HCT116 (cell line): ENCODE measurements at regions not wholly inside any gene's neighbourhood (a gene's known extent, or its start where the extent isn't known, plus 50 kb on each side); places are given as distances from the start of the nearest gene placed in this dataset.

Experiments
- ATAC-seq: fragments of 200-7000 bp; cut with Tn5 transposase; 2 replicates; pipeline ENCODE4 v1.9.1; 2020; ENCODE audit warnings: mild to moderate bottlenecking, moderate library complexity
- BruUV-seq: library from RNA; stranded (reverse); fragments of 400-500 nt; replicated peaks from 2 replicates; lab custom pipeline; 2021; lab: Mats Ljungman, UMichigan
- CTCF ChIA-PET: fragments of 300-600 bp; sonication (Branson Sonifier 250); formaldehyde crosslinking; loops from one replicate; lab custom pipeline; 2021; ENCODE audit warnings: antibody characterized with exemption; lab: Charles Lee
- POLR2A ChIA-PET: fragments of 300-600, 350-600 bp; sonication (Branson Sonifier 250); formaldehyde crosslinking; loops from one replicate; lab custom pipeline; 2021; ENCODE audit warnings: antibody characterized with exemption; lab: Charles Lee
- RAD21 ChIA-PET, 2 experiments: fragments of 300-600 bp; sonication (Branson Sonifier 250); formaldehyde crosslinking; loops; one replicate each; lab custom pipeline; 2023; ENCODE audit warnings: low total read pairs in 2 of 2; ENCODE audit not compliant: uncharacterized antibody in 2 of 2, unreplicated experiment in 2 of 2, low non-redundant PET in 1 of 2; lab: Charles Lee
- DNase-seq: peaks from one replicate; pipeline ENCODE4 v3.0.0-alpha.2; 2010; ENCODE audit warnings: low read depth, low spot score
- H2AFZ ChIP-seq: fragments of 200-600 bp; shearing (Covaris generic), sonication (generic); 2 replicates; pipeline ENCODE4 v1.6.1; 2017; ENCODE audit warnings: low read depth, mixed run types, mixed read lengths, antibody characterized with exemption, low read length; ENCODE audit not compliant: poor library complexity, severe bottlenecking
- H3K27ac ChIP-seq: 2 replicates; pipeline ENCODE4 v1.5.1; 2012; ENCODE audit warnings: low read depth, low read length
- H3K27me3 ChIP-seq: fragments of 200-600 bp; sonication (generic); 2 replicates; pipeline ENCODE4 v1.6.1; 2016; ENCODE audit warnings: mixed run types, low read length, mixed read lengths; ENCODE audit not compliant: insufficient read depth
- H3K36me3 ChIP-seq, 2 experiments: fragments of 200-500 bp in 1 of 2; fragments of 200-600 bp in 1 of 2; sonication (Bioruptor generic) in 1 of 2; sonication (generic) in 1 of 2; 2 replicates each; pipeline versions ENCODE4 v1.5.1 to v1.6.1; 2014 to 2016; ENCODE audit warnings: low read length in 2 of 2, inconsistent platforms in 1 of 2, mixed read lengths in 1 of 2, mixed run types in 1 of 2; ENCODE audit not compliant: insufficient read depth in 2 of 2, control insufficient read depth in 1 of 2
- H3K4me1 ChIP-seq, 2 experiments: fragments of 200-600 bp in 1 of 2; sonication (generic) in 1 of 2; 2 replicates each; pipeline versions ENCODE4 v1.5.1 to v1.6.1; 2012 to 2017; ENCODE audit warnings: low read length in 2 of 2, inconsistent platforms in 1 of 2, mild to moderate bottlenecking in 1 of 2, mixed read lengths in 1 of 2, mixed run types in 1 of 2, moderate library complexity in 1 of 2; ENCODE audit not compliant: insufficient read depth in 2 of 2, control insufficient read depth in 1 of 2
- H3K4me2 ChIP-seq: fragments of 200-600 bp; sonication (generic); 2 replicates; pipeline ENCODE4 v1.6.1; 2017; ENCODE audit warnings: mixed run types, low read length, mixed read lengths
- H3K4me3 ChIP-seq, 2 experiments: fragments of 200-600 bp in 1 of 2; sonication (generic) in 1 of 2; replicated peaks in 1 of 2; 2 replicates each; pipeline ENCODE4 v1.5.1; 2011 to 2016; ENCODE audit warnings: low read length in 2 of 2, control low read depth in 1 of 2, low read depth in 1 of 2, mild to moderate bottlenecking in 1 of 2, mixed read lengths in 1 of 2, mixed run types in 1 of 2
- H3K79me2 ChIP-seq: fragments of 200-600 bp; sonication (generic); 2 replicates; pipeline ENCODE4 v1.6.1; 2017; ENCODE audit warnings: mild to moderate bottlenecking, mixed run types, low read length, moderate library complexity, mixed read lengths; ENCODE audit not compliant: insufficient read depth
- H3K9ac ChIP-seq: fragments of 200-600 bp; sonication (generic); 2 replicates; pipeline ENCODE4 v1.6.1; 2016; ENCODE audit warnings: low read length, mixed read lengths
- H3K9me2 ChIP-seq: fragments of 200-600 bp; sonication (generic), shearing (Covaris generic); 2 replicates; pipeline ENCODE4 v1.6.1; 2017; ENCODE audit warnings: mixed run types, mild to moderate bottlenecking, moderate library complexity; ENCODE audit not compliant: insufficient read depth
- H3K9me3 ChIP-seq, 2 experiments: fragments of 200-500 bp in 1 of 2; fragments of 200-600 bp in 1 of 2; sonication (Bioruptor generic) in 1 of 2; sonication (generic) in 1 of 2; 2 replicates each; pipeline ENCODE4 v1.6.1; 2014 to 2017; ENCODE audit warnings: low read length in 2 of 2, mixed read lengths in 2 of 2, inconsistent platforms in 1 of 2, low read depth in 1 of 2, mild to moderate bottlenecking in 1 of 2, mixed run types in 1 of 2, moderate library complexity in 1 of 2; ENCODE audit not compliant: control insufficient read depth in 1 of 2, insufficient read depth in 1 of 2
- H4K20me1 ChIP-seq: fragments of 200-600 bp; sonication (generic), shearing (Covaris generic); 2 replicates; pipeline ENCODE4 v1.6.1; 2017; ENCODE audit warnings: mixed run types, mild to moderate bottlenecking, moderate library complexity; ENCODE audit not compliant: insufficient read depth
- ELF1 ChIP-seq: IDR thresholded peaks from 2 replicates; pipeline ENCODE4 v1.6.1; 2012; ENCODE audit warnings: low read depth, borderline replicate concordance
- EZH2 ChIP-seq: fragments of 200-600 bp; sonication (generic); IDR thresholded peaks from 2 replicates; pipeline ENCODE4 v1.6.1; 2017; ENCODE audit warnings: antibody characterized with exemption, mixed run types
- EZH2phosphoT487 ChIP-seq: fragments of 200-600 bp; IDR thresholded peaks from 2 replicates; pipeline ENCODE4 v1.6.1; 2018; ENCODE audit warnings: antibody characterized with exemption, borderline replicate concordance
- FOSL1 ChIP-seq: IDR thresholded peaks from 2 replicates; pipeline ENCODE4 v1.6.1; 2012; ENCODE audit warnings: low read depth
- POLR2A ChIP-seq: IDR thresholded peaks from 2 replicates; pipeline ENCODE4 v1.7.0; 2011; ENCODE audit warnings: borderline replicate concordance; ENCODE audit not compliant: insufficient read depth, insufficient read length; ENCODE audit errors: extremely low read depth
- POLR2AphosphoS5 ChIP-seq: IDR thresholded peaks from 2 replicates; pipeline ENCODE4 v1.6.1; 2011; ENCODE audit warnings: mild to moderate bottlenecking, low read depth, low read length, moderate library complexity
- SP1 ChIP-seq: IDR thresholded peaks from 2 replicates; pipeline ENCODE4 v1.6.1; 2012; ENCODE audit warnings: low read depth
- SRF ChIP-seq: IDR thresholded peaks from 2 replicates; pipeline ENCODE4 v1.6.1; 2012; ENCODE audit warnings: low read depth
- TCF7L2 ChIP-seq: IDR thresholded peaks from 2 replicates; pipeline ENCODE4 v1.7.0; 2011; ENCODE audit warnings: borderline replicate concordance, inconsistent platforms; ENCODE audit not compliant: insufficient read depth, insufficient read length; ENCODE audit errors: extremely low read depth
- YY1 ChIP-seq: IDR thresholded peaks from 2 replicates; pipeline ENCODE4 v1.6.1; 2011; ENCODE audit warnings: low read length, low read depth, moderate library complexity, mild to moderate bottlenecking; ENCODE audit not compliant: insufficient replicate concordance; ENCODE audit errors: extremely low read depth
- ZBTB33 ChIP-seq: IDR thresholded peaks from 2 replicates; pipeline ENCODE4 v1.6.1; 2011; ENCODE audit warnings: mild to moderate bottlenecking, low read length, moderate library complexity; ENCODE audit not compliant: insufficient replicate concordance; ENCODE audit errors: extremely low read depth
- ZFX ChIP-seq: fragments of 450-650 bp; IDR thresholded peaks from 2 replicates; pipeline ENCODE4 v1.6.1; 2017
- ZNF274 ChIP-seq: fragments of 200-500 bp; sonication (Bioruptor generic); IDR thresholded peaks from 2 replicates; pipeline ENCODE4 v1.6.1; 2014; ENCODE audit warnings: mild to moderate bottlenecking, low read depth, low read length, inconsistent platforms
- intact Hi-C: fragments of 100-400 bp; cut with micrococcal nuclease; formaldehyde crosslinking; loops from 2 replicates; pipeline ENCODE4 v1.10.0; 2022

- POLR2A ChIA-PET: no interaction called here
- no peaks in the 10 kb centered on the region for H4K20me1 ChIP-seq
- CTCF ChIA-PET: no interaction called here
- RAD21 ChIA-PET: no interaction called here
- H3K9ac ChIP-seq: no peak overlapping the region
- H3K4me3 ChIP-seq: no peak overlapping the region
- no peaks in the 10 kb centered on the region for H3K27me3 ChIP-seq
- H3K4me2 ChIP-seq: no peak overlapping the region
- H3K36me3 ChIP-seq: no peaks in the 10 kb centered on the region
- peaks cover 5 to 16% of the 10 kb centered on the region in 2 experiments; a peak in 2 of 4 replicates for H3K9me3 ChIP-seq
- no TSS peak for BruUV-seq
- no peaks in the 10 kb centered on the region for H3K9me2 ChIP-seq
- no peak overlapping the region for H3K27ac ChIP-seq
- H3K79me2 ChIP-seq: no peaks in the 10 kb centered on the region
- H3K4me1 ChIP-seq: no peaks in the 10 kb centered on the region
- DNase-seq: no peak
- no peak overlapping the region for H2AFZ ChIP-seq
- intact Hi-C loops: no loop called here
- no peak for ATAC-seq
- TF ChIP-seq SRF (no peak), ZBTB33 (no peak), POLR2AphosphoS5 (no peak), ZNF274 (no peak), POLR2A (no peak)
Measured at GRCh38 chr4:43353552-43353951, 461.0 kb downstream of the GRXCR1 start.

GRCh38 chr4:43356786-43357185, 464.3 kb downstream of the GRXCR1 start:
- no peaks in the 10 kb centered on the region for H4K20me1 ChIP-seq
- ATAC-seq: no peak
- POLR2A ChIA-PET: no interaction called here
- H3K36me3 ChIP-seq: no peaks in the 10 kb centered on the region
- H3K9me2 ChIP-seq: no peaks in the 10 kb centered on the region
- H3K27ac ChIP-seq: no peak overlapping the region
- H3K27me3 ChIP-seq: no peaks in the 10 kb centered on the region
- H3K9ac ChIP-seq: no peak overlapping the region
- no peak for DNase-seq
- H3K4me1 ChIP-seq: no peaks in the 10 kb centered on the region
- H3K9me3 ChIP-seq: peaks cover 10 to 13% of the 10 kb centered on the region in 2 experiments; a peak in 2 of 4 replicates
- H3K4me3 ChIP-seq: no peak overlapping the region
- RAD21 ChIA-PET: no interaction called here
- intact Hi-C loops: no loop called here
- H3K4me2 ChIP-seq: no peak overlapping the region
- H3K79me2 ChIP-seq: no peaks in the 10 kb centered on the region
- CTCF ChIA-PET: no interaction called here
- H2AFZ ChIP-seq: no peak overlapping the region
- no TSS peak for BruUV-seq
- no peak for TF ChIP-seq ZFX
- TF ChIP-seq SP1: no peak
- no peak for TF ChIP-seq POLR2AphosphoS5
- TF ChIP-seq TCF7L2: no peak
- TF ChIP-seq ELF1: no peak
- TF ChIP-seq EZH2: no peak
- no peak for TF ChIP-seq YY1
- no peak for TF ChIP-seq FOSL1
- no peak for TF ChIP-seq EZH2phosphoT487
